CD4-positive, alpha-beta T cell (primary cell): ENCODE measurements at regions not wholly inside any gene's neighbourhood (a gene's known extent, or its start where the extent isn't known, plus 50 kb on each side); places are given as distances from the start of the nearest gene placed in this dataset.

Source experiments
- ATAC-seq: fragments of 200-7000 bp; cut with Tn5 transposase; one replicate; pipeline ENCODE4 v1.10.0; 2022; ENCODE audit warnings: mild to moderate bottlenecking; ENCODE audit not compliant: poor library complexity
- CTCF ChIA-PET: fragments of 350-600 bp; sonication (Branson Sonifier 250); formaldehyde crosslinking; loops from one replicate; lab custom pipeline; 2021; ENCODE audit warnings: antibody characterized with exemption, inconsistent platforms; lab: Charles Lee
- POLR2A ChIA-PET: fragments of 350-600 bp; sonication (Branson Sonifier 250); formaldehyde crosslinking; loops from one replicate; lab custom pipeline; 2021; ENCODE audit warnings: antibody characterized with exemption, inconsistent platforms; lab: Charles Lee
- DNase-seq, 14 experiments: peaks; one replicate each; pipeline ENCODE4 v3.0.0-alpha.2; 2013 to 2020; ENCODE audit warnings: mixed read lengths in 2 of 14
- H3K27ac ChIP-seq, 2 donors: one replicate each; pipeline versions ENCODE4 v1.5.1 to v1.7.0; 2013; ENCODE audit warnings: low read length in 2 of 2, low read depth in 1 of 2, mild to moderate bottlenecking in 1 of 2
- H3K27me3 ChIP-seq, 2 experiments: 1 replicate in 1 of 2; 2 replicates in 1 of 2; pipeline versions ENCODE4 v1.6.1 to v1.7.0; 2013; ENCODE audit warnings: low read length in 2 of 2, control low read depth in 1 of 2, mild to moderate bottlenecking in 1 of 2, moderate library complexity in 1 of 2; ENCODE audit not compliant: insufficient read depth in 2 of 2, control insufficient read depth in 1 of 2
- H3K36me3 ChIP-seq: one replicate; pipeline ENCODE4 v1.6.1; 2013; ENCODE audit warnings: low read length, control low read depth; ENCODE audit not compliant: insufficient read depth
- H3K4me1 ChIP-seq: one replicate; pipeline ENCODE4 v1.6.1; 2013; ENCODE audit warnings: low read length, control low read depth; ENCODE audit not compliant: insufficient read depth
- H3K4me3 ChIP-seq: one replicate; pipeline ENCODE4 v1.5.1; 2013; ENCODE audit warnings: mild to moderate bottlenecking, low read length, moderate library complexity
- H3K9me3 ChIP-seq, 2 experiments: 1 replicate in 1 of 2; 2 replicates in 1 of 2; pipeline versions ENCODE4 v1.6.1 to v1.7.0; 2013; ENCODE audit warnings: low read length in 2 of 2, mild to moderate bottlenecking in 2 of 2, control low read depth in 1 of 2, moderate library complexity in 1 of 2; ENCODE audit not compliant: control insufficient read depth in 1 of 2, insufficient read depth in 1 of 2
- H3K27ac Mint-ChIP-seq: one replicate; pipeline ENCODE4 v1.8.0; 2020; ENCODE audit warnings: mixed read lengths
- H3K27me3 Mint-ChIP-seq: one replicate; pipeline ENCODE4 v1.8.0; 2021; ENCODE audit warnings: mixed read lengths
- H3K36me3 Mint-ChIP-seq: one replicate; pipeline ENCODE4 v1.8.0; 2021; ENCODE audit warnings: low read depth, mixed read lengths
- H3K4me1 Mint-ChIP-seq: one replicate; pipeline ENCODE4 v1.8.0; 2021; ENCODE audit warnings: low read depth, mixed read lengths
- H3K4me3 Mint-ChIP-seq: one replicate; pipeline ENCODE4 v1.8.0; 2020; ENCODE audit warnings: mild to moderate bottlenecking, mixed read lengths
- H3K9me3 Mint-ChIP-seq: one replicate; pipeline ENCODE4 v1.8.0; 2020; ENCODE audit warnings: mixed read lengths
- intact Hi-C, 2 experiments: fragments of 100-400 bp; cut with DNase I in 1 of 2; cut with micrococcal nuclease in 1 of 2; formaldehyde crosslinking; loops; one replicate each; pipeline versions ENCODE4 v1.15.1 to v1.9.0; 2023 to 2025; cut with DNase I, micrococcal nuclease
- TF ChIP-seq, protein P1 (sequence below): fragments of 200-600 bp; IDR thresholded peaks from one replicate; pipeline ENCODE4 v1.8.0; 2022; ENCODE audit warnings: antibody characterized with exemption, mild to moderate bottlenecking

GRCh38 chr4:123577225-123577906 lies 180.8 kb downstream of the SPRY1 start:
- POLR2A ChIA-PET, result no interaction called here
- no peak overlapping the region for H3K27ac ChIP-seq
- H3K36me3 ChIP-seq, result no peaks in the 10 kb centered on the region
- Mint-ChIP-seq H3K4me1 (no peaks in the 10 kb centered on the region), H3K27ac (no peak overlapping the region), H3K4me3 (no peak overlapping the region), H3K36me3 (peaks cover 4% of the 10 kb centered on the region), H3K27me3 (no peaks in the 10 kb centered on the region), H3K9me3 (peaks cover 7% of the 10 kb centered on the region)
- intact Hi-C loops, result no loop called here
- H3K4me3 ChIP-seq, result no peak overlapping the region
- peaks cover 5 to 6% of the 10 kb centered on the region in 2 experiments for H3K9me3 ChIP-seq
- DNase-seq (no peak), ATAC-seq (no peak)
- H3K27me3 ChIP-seq, result no peaks in the 10 kb centered on the region
- H3K4me1 ChIP-seq, result no peaks in the 10 kb centered on the region
- CTCF ChIA-PET, result no interaction called here
- TF ChIP-seq, protein P1, sequence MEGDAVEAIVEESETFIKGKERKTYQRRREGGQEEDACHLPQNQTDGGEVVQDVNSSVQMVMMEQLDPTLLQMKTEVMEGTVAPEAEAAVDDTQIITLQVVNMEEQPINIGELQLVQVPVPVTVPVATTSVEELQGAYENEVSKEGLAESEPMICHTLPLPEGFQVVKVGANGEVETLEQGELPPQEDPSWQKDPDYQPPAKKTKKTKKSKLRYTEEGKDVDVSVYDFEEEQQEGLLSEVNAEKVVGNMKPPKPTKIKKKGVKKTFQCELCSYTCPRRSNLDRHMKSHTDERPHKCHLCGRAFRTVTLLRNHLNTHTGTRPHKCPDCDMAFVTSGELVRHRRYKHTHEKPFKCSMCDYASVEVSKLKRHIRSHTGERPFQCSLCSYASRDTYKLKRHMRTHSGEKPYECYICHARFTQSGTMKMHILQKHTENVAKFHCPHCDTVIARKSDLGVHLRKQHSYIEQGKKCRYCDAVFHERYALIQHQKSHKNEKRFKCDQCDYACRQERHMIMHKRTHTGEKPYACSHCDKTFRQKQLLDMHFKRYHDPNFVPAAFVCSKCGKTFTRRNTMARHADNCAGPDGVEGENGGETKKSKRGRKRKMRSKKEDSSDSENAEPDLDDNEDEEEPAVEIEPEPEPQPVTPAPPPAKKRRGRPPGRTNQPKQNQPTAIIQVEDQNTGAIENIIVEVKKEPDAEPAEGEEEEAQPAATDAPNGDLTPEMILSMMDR, result no peak

DNA sequence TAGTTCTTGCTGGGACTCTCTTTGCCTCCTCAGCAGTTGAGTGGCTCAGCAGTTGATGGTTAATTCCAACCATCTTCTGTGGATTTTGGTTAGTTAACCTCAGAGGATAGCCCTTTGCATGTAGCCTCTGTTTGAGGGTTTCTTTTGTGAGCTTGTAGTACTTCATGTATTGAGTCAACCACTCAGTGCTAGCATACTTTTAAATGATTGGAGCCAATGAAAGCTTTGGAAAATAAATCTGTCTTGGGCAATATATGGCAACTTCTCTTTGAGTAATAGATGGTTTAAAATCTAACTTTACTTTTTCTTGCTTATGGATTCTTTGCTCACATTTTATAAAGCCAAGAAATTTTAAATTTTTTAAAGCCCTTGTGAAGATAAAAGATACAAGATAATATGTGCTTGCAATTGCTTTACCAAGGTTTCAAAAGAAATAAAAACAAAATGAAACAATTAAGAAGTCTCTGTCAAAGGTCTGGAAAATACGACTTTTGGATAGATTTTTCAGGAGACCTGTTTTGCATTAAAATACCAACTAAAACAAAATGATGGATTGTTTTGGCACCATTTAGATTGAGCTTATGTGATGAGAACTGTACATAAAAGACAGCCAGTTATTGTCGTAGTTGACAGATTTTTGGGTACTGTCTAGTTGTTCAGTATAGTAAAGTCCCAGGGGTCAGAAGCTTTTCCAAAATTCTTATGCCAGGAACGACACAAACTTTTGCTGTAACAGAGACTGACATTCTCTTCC lies 181.9 kb downstream of the SPRY1 start:
- ChIA-PET CTCF (no interaction called here), POLR2A (no interaction called here)
- DNase-seq (no peak), ATAC-seq (no peak)
- intact Hi-C loops, result no loop called here
- H3K27ac ChIP-seq, result no peak overlapping the region
- no peak overlapping the region for H3K4me3 ChIP-seq
- Mint-ChIP-seq H3K4me1 (no peaks in the 10 kb centered on the region), H3K4me3 (no peak overlapping the region), H3K27ac (no peak overlapping the region), H3K9me3 (peaks cover 7% of the 10 kb centered on the region), H3K27me3 (no peaks in the 10 kb centered on the region), H3K36me3 (peaks cover 4% of the 10 kb centered on the region)
- TF ChIP-seq, protein P1, result no peak
- H3K36me3 ChIP-seq, result no peaks in the 10 kb centered on the region
- no peaks in the 10 kb centered on the region for H3K27me3 ChIP-seq
- H3K4me1 ChIP-seq, result no peaks in the 10 kb centered on the region
- H3K9me3 ChIP-seq, result peaks cover 5 to 6% of the 10 kb centered on the region in 2 experiments

DNA sequence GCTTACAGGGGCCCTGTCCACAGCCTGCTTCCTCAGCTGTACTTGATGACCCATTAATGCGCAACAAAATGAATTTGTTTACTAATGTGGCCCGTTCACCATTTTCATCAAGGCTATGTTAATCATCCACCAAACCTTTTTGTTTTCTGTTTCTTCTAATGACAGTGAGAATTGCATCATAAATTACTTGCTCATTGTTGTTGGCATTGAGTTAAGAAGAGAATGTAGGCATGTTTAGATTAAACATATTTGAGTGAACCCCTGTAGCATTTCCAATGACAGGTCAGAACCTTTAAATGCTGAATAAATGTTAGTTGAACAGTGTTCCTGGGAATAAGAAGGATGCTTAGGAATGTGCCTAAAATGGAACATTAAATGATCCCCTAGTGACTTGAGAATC lies 183.4 kb downstream of the SPRY1 start:
- Histone ChIP-seq H3K4me3 (no peak overlapping the region), H3K27me3 (no peaks in the 10 kb centered on the region), H3K36me3 (no peaks in the 10 kb centered on the region), H3K27ac (no peak overlapping the region), H3K4me1 (no peaks in the 10 kb centered on the region), H3K9me3 (peaks cover 5 to 6% of the 10 kb centered on the region in 2 experiments)
- ATAC-seq, result no peak
- intact Hi-C loops, result no loop called here
- TF ChIP-seq, protein P1, result no peak
- DNase-seq, result no peak
- Mint-ChIP-seq H3K36me3 (peaks cover 4% of the 10 kb centered on the region), H3K27ac (no peak overlapping the region), H3K27me3 (no peaks in the 10 kb centered on the region), H3K4me1 (no peaks in the 10 kb centered on the region), H3K4me3 (no peak overlapping the region), H3K9me3 (peaks cover 7% of the 10 kb centered on the region)
- ChIA-PET CTCF (no interaction called here), POLR2A (no interaction called here)
